ENCODE measurements at regions not wholly inside any gene's neighbourhood (a gene's known extent, or its start where the extent isn't known, plus 50 kb on each side); places are given as distances from the start of the nearest gene placed in this dataset.

- 0 out of 2 replicates have a peak, but pooled peaks cover 3% of the 10 kb centered on the region for H3K9me3 ChIP-seq
- H4K20me1 ChIP-seq, result no peaks in the 10 kb centered on the region
- no peaks in the 10 kb centered on the region for H3K27me3 ChIP-seq
- H3K4me3 ChIP-seq, result no peak overlapping the region
- H3K4me2 ChIP-seq, result no peak overlapping the region
- H3K4me1 ChIP-seq, result peaks cover 18% of the 10 kb centered on the region
- H3K9ac ChIP-seq, result no peak overlapping the region
- H3K36me3 ChIP-seq, result no peaks in the 10 kb centered on the region
- TF ChIP-seq Cebpa-rat (IDR thresholded peaks at IDR 0.05), result no peak
- H3K27ac ChIP-seq, result no peak overlapping the region
Measured at GRCh38 chr5:143571642-143572624, 168.4 kb upstream of the NR3C1 start.

GRCh38 chr5:143570989-143571388 lies 167.5 kb upstream of the NR3C1 start:
- Histone ChIP-seq H3K4me2 (no peak overlapping the region), H4K20me1 (no peaks in the 10 kb centered on the region), H3K9me3 (no peaks in the 10 kb centered on the region), H3K9ac (no peak overlapping the region), H3K4me3 (no peak overlapping the region), H3K4me1 (peaks cover 18% of the 10 kb centered on the region), H3K36me3 (no peaks in the 10 kb centered on the region), H3K27ac (no peak overlapping the region), H3K27me3 (no peaks in the 10 kb centered on the region)
- no peak for TF ChIP-seq Cebpa-rat (IDR thresholded peaks at IDR 0.05)

GRCh38 chr5:143569722-143570567 lies 166.5 kb upstream of the NR3C1 start:
- Histone ChIP-seq H3K9ac (no peak overlapping the region), H3K4me1 (peaks cover 13% of the 10 kb centered on the region), H3K27ac (no peak overlapping the region), H3K36me3 (no peaks in the 10 kb centered on the region), H4K20me1 (no peaks in the 10 kb centered on the region), H3K9me3 (no peaks in the 10 kb centered on the region), H3K4me3 (no peak overlapping the region), H3K4me2 (no peak overlapping the region), H3K27me3 (no peaks in the 10 kb centered on the region)
- no peak for TF ChIP-seq Cebpa-rat (IDR thresholded peaks at IDR 0.05)

- Histone ChIP-seq H4K20me1 (no peaks in the 10 kb centered on the region), H3K27ac (no peak overlapping the region), H3K36me3 (no peaks in the 10 kb centered on the region)
Measured at GRCh38 chr5:143569213-143569701, 165.8 kb upstream of the NR3C1 start.

GRCh38 chr5:143567583-143568504 lies 164.4 kb upstream of the NR3C1 start:
- Histone ChIP-seq H3K27me3 (no peaks in the 10 kb centered on the region), H3K9ac (no peak overlapping the region), H3K27ac (no peak overlapping the region), H3K36me3 (no peaks in the 10 kb centered on the region), H3K4me1 (no peaks in the 10 kb centered on the region), H3K4me3 (no peak overlapping the region), H4K20me1 (no peaks in the 10 kb centered on the region), H3K4me2 (no peak overlapping the region), H3K9me3 (no peaks in the 10 kb centered on the region)
- no peak for TF ChIP-seq Cebpa-rat (IDR thresholded peaks at IDR 0.05)

More at GRCh38 chr5:143569213-143569701, 165.8 kb upstream of the NR3C1 start:
- Histone ChIP-seq H3K4me2 (no peak overlapping the region), H3K9me3 (no peaks in the 10 kb centered on the region), H3K4me3 (no peak overlapping the region), H3K9ac (no peak overlapping the region), H3K27me3 (no peaks in the 10 kb centered on the region), H3K4me1 (peaks cover 13% of the 10 kb centered on the region)
- TF ChIP-seq Cebpa-rat (IDR thresholded peaks at IDR 0.05), result no peak

- Histone ChIP-seq H3K36me3 (no peaks in the 10 kb centered on the region), H3K4me1 (no peaks in the 10 kb centered on the region), H3K4me3 (no peak overlapping the region), H4K20me1 (no peaks in the 10 kb centered on the region), H3K27me3 (no peaks in the 10 kb centered on the region), H3K27ac (no peak overlapping the region), H3K9ac (no peak overlapping the region), H3K9me3 (no peaks in the 10 kb centered on the region), H3K4me2 (no peak overlapping the region)
- no peak for TF ChIP-seq Cebpa-rat (IDR thresholded peaks at IDR 0.05)
Measured at GRCh38 chr5:143566139-143566538, 162.7 kb upstream of the NR3C1 start.

- H3K4me1 ChIP-seq, result no peaks in the 10 kb centered on the region
- H3K9ac ChIP-seq, result no peak overlapping the region
- H3K36me3 ChIP-seq, result no peaks in the 10 kb centered on the region
- H3K9me3 ChIP-seq, result no peaks in the 10 kb centered on the region
- no peak for TF ChIP-seq Cebpa-rat (IDR thresholded peaks at IDR 0.05)
- no peaks in the 10 kb centered on the region for H4K20me1 ChIP-seq
- no peaks in the 10 kb centered on the region for H3K27me3 ChIP-seq
- H3K4me2 ChIP-seq, result no peak overlapping the region
- H3K27ac ChIP-seq, result no peak overlapping the region
- no peak overlapping the region for H3K4me3 ChIP-seq
Measured at GRCh38 chr5:143564417-143564816, 160.9 kb upstream of the NR3C1 start.

GRCh38 chr5:143562935-143563334 lies 159.4 kb upstream of the NR3C1 start:
- Histone ChIP-seq H3K27ac (no peak overlapping the region), H3K9me3 (no peaks in the 10 kb centered on the region), H3K4me3 (no peak overlapping the region), H3K9ac (no peak overlapping the region), H3K4me2 (no peak overlapping the region), H3K36me3 (no peaks in the 10 kb centered on the region), H3K27me3 (no peaks in the 10 kb centered on the region), H4K20me1 (no peaks in the 10 kb centered on the region), H3K4me1 (no peaks in the 10 kb centered on the region)
- TF ChIP-seq Cebpa-rat (IDR thresholded peaks at IDR 0.05), result no peak

GRCh38 chr5:143561219-143561618 lies 157.7 kb upstream of the NR3C1 start:
- Histone ChIP-seq H4K20me1 (no peaks in the 10 kb centered on the region), H3K27me3 (no peaks in the 10 kb centered on the region), H3K9ac (no peak overlapping the region), H3K4me1 (no peaks in the 10 kb centered on the region), H3K4me2 (no peak overlapping the region), H3K36me3 (no peaks in the 10 kb centered on the region), H3K27ac (no peak overlapping the region), H3K9me3 (no peaks in the 10 kb centered on the region), H3K4me3 (no peak overlapping the region)
- no peak for TF ChIP-seq Cebpa-rat (IDR thresholded peaks at IDR 0.05)
